HepG2 (cell line): ENCODE measurements at regions not wholly inside any gene's neighbourhood (a gene's known extent, or its start where the extent isn't known, plus 50 kb on each side); places are given as distances from the start of the nearest gene placed in this dataset.

Source experiments
- ATF1 ChIP-seq: IDR thresholded peaks from 2 replicates; pipeline ENCODE4 v1.6.1; 2016; ENCODE audit warnings: mild to moderate bottlenecking, control low read depth
- CTCF ChIP-seq: sonication (generic); formaldehyde crosslinking; IDR thresholded peaks from 2 replicates; pipeline ENCODE4 v1.5.0; 2020; ENCODE audit warnings: mild to moderate bottlenecking, missing genetic modification reagents, moderate library complexity
- MNT ChIP-seq: fragments of 450-650 bp; IDR thresholded peaks from 2 replicates; pipeline ENCODE4 v1.6.1; 2016
- MYC ChIP-seq: sonication (generic); formaldehyde crosslinking; IDR thresholded peaks from 2 replicates; pipeline ENCODE4 v1.9.0; 2021; ENCODE audit warnings: missing genetic modification reagents, borderline replicate concordance
- TMF1 ChIP-seq: sonication (generic); formaldehyde crosslinking; IDR thresholded peaks from 2 replicates; pipeline ENCODE4 v1.8.1; 2022; ENCODE audit warnings: low read depth, missing genetic modification reagents
- XRCC5 ChIP-seq: fragments of 200-400 bp; formaldehyde crosslinking; optimal IDR thresholded peaks from 2 replicates; pipeline ENCODE3; 2017; ENCODE audit warnings: mild to moderate bottlenecking, low read length
- ZBTB7A ChIP-seq: sonication (generic); formaldehyde crosslinking; IDR thresholded peaks from 2 replicates; pipeline ENCODE4 v1.8.0; 2022; ENCODE audit warnings: mild to moderate bottlenecking, missing genetic modification reagents
- TF ChIP-seq, protein P1 (sequence below): IDR thresholded peaks from 2 replicates; pipeline ENCODE4 v1.6.1; 2012; ENCODE audit warnings: inconsistent platforms

DNA sequence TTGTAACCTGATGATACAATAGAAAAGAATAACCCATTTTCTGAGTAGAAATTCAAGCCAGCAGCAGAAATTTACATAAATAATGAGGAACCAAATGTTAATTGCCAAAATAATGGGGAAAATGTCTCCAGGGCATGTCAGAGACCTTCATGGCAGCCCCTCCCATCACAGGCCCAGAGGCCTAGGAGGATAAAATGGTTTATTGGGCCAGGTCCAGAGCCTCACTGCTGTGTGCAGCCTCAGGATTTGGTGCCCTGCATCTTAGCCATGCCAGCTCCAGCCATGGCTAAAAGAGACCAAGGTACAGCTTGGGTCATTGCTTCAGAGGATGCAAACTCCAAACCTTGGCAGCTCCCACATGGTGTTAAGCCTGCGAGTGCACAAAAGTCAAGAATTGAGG, 352.1 kb upstream of the MEIS2 start:
- TF ChIP-seq MYC = no peak
- TF ChIP-seq MNT = no peak
- TF ChIP-seq CTCF (CRISPR knock-in tag) = no peak
- TF ChIP-seq, protein P1, sequence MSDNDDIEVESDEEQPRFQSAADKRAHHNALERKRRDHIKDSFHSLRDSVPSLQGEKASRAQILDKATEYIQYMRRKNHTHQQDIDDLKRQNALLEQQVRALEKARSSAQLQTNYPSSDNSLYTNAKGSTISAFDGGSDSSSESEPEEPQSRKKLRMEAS = no peak
- TF ChIP-seq XRCC5 = no peak
- no peak for TF ChIP-seq TMF1
- TF ChIP-seq ATF1 = no peak
- no peak for TF ChIP-seq ZBTB7A
